PC-3 (cell line): ENCODE measurements at regions not wholly inside any gene's neighbourhood (a gene's known extent, or its start where the extent isn't known, plus 50 kb on each side); places are given as distances from the start of the nearest gene placed in this dataset.

Source experiments
- CTCF ChIP-seq: fragments of 300-600 bp; sonication (generic); conservative IDR thresholded peaks from 2 replicates; pipeline ENCODE4 v1.5.1; 2017; ENCODE audit warnings: antibody characterized with exemption, low read depth, mild to moderate bottlenecking, low read length
- EZH2phosphoT487 ChIP-seq: fragments of 300-600 bp; sonication (generic); IDR thresholded peaks from 2 replicates; pipeline ENCODE4 v1.6.1; 2018; ENCODE audit warnings: mild to moderate bottlenecking, antibody characterized with exemption, low read length, borderline replicate concordance

DNA sequence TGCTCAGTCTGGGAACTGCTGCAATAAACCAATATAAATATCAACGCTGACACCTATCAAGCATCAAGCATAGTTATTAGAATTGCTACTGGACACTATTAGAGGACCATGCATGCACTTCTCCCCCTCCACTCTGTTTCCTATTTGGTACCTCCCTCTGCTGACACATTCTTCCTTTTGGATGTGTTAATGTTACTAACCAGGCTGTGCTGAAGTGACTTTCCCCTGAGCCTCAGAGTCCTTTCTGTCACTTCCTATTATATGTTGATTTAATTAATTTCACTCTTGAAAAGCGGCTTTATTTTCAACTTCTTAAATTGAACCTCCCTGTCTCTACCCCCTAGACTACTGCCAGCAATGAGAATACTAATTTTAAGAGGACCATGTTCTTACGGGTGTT is 379.1 kb downstream of the MCTP2 start:
- TF ChIP-seq CTCF (no peak), EZH2phosphoT487 (no peak)
